NB4 (cell line): ENCODE measurements at regions not wholly inside any gene's neighbourhood (a gene's known extent, or its start where the extent isn't known, plus 50 kb on each side); places are given as distances from the start of the nearest gene placed in this dataset.

Source experiments
- DNase-seq: peaks from one replicate; pipeline ENCODE4 v3.0.0; 2010; ENCODE audit warnings: low read depth
- H3K4me3 ChIP-seq: one replicate; pipeline ENCODE4 v1.5.1; 2011; ENCODE audit warnings: mild to moderate bottlenecking, low read depth, low read length, moderate library complexity
- MYC ChIP-seq: IDR thresholded peaks from 2 replicates; pipeline ENCODE4 v1.6.1; 2011; ENCODE audit warnings: low read depth, low read length
- POLR2A ChIP-seq: IDR thresholded peaks from 2 replicates; pipeline ENCODE4 v1.6.1; 2011; ENCODE audit warnings: mild to moderate bottlenecking; ENCODE audit not compliant: insufficient read length; ENCODE audit errors: extremely low read depth
- TF ChIP-seq, protein P1 (sequence below): IDR thresholded peaks from one replicate; pipeline ENCODE4 v1.5.1; 2012; ENCODE audit warnings: low read depth, low read length
- TF ChIP-seq, protein P2 (sequence below): IDR thresholded peaks from 2 replicates; pipeline ENCODE4 v1.6.1; 2011; ENCODE audit warnings: low read depth, low read length

DNA sequence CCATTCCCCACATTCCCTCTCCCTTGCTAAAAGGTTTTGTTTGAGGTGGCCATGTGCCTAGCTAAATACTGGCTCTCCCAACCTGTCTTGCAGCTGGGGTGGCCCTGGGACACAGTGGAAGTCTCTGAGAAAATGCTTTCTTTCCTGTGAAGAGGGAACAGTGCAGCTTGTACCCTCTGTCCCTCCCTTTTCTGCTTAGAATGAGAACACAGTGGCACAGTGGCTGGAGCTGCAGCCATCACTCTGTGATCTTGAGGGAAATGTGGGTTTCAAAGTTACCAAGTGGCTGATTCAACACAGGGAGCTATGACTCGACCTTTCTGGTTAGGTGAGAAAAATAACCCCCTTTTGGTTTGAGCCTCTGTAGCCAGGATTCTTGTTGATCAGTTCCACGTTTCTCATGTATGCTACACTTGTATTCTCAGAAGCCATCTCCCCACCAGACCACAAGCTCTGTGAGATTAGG is 62.7 kb upstream of the CARD11 start:
- no peak for DNase-seq
- TF ChIP-seq, protein P1, sequence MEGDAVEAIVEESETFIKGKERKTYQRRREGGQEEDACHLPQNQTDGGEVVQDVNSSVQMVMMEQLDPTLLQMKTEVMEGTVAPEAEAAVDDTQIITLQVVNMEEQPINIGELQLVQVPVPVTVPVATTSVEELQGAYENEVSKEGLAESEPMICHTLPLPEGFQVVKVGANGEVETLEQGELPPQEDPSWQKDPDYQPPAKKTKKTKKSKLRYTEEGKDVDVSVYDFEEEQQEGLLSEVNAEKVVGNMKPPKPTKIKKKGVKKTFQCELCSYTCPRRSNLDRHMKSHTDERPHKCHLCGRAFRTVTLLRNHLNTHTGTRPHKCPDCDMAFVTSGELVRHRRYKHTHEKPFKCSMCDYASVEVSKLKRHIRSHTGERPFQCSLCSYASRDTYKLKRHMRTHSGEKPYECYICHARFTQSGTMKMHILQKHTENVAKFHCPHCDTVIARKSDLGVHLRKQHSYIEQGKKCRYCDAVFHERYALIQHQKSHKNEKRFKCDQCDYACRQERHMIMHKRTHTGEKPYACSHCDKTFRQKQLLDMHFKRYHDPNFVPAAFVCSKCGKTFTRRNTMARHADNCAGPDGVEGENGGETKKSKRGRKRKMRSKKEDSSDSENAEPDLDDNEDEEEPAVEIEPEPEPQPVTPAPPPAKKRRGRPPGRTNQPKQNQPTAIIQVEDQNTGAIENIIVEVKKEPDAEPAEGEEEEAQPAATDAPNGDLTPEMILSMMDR, result no peak
- no peak for TF ChIP-seq POLR2A
- TF ChIP-seq, protein P2, sequence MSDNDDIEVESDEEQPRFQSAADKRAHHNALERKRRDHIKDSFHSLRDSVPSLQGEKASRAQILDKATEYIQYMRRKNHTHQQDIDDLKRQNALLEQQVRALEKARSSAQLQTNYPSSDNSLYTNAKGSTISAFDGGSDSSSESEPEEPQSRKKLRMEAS, result no peak
- TF ChIP-seq MYC, result no peak
- no peak overlapping the region for H3K4me3 ChIP-seq

DNA sequence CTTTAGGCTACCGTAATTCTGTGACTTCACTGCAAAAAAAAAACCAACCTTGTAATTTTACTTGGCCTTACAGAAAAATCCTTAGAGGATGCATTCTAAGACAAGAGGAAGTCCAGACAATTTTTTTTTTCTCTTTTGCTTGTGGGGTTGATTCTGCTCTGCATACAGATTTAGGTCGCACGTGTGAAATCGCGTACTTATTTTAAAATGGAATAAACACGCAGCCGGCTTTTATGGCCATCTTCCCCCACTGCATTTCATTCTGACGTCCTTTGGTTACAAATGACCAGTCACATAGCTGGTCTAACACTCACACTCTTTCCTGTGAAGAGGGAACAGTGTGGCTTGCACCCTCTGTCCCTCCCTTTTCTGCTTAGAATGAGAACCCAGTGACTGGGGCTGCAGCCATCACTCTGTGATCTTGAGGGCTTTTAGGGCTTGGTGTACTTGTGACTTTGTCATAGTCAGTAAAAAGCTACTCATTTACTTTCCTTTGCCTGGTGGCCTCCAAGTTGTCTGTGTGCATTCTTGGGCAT is 63.6 kb upstream of the CARD11 start:
- TF ChIP-seq POLR2A (no peak), MYC (no peak)
- TF ChIP-seq, protein P2, result no peak
- TF ChIP-seq, protein P1, result no peak
- no peak for DNase-seq
- no peak overlapping the region for H3K4me3 ChIP-seq

DNA sequence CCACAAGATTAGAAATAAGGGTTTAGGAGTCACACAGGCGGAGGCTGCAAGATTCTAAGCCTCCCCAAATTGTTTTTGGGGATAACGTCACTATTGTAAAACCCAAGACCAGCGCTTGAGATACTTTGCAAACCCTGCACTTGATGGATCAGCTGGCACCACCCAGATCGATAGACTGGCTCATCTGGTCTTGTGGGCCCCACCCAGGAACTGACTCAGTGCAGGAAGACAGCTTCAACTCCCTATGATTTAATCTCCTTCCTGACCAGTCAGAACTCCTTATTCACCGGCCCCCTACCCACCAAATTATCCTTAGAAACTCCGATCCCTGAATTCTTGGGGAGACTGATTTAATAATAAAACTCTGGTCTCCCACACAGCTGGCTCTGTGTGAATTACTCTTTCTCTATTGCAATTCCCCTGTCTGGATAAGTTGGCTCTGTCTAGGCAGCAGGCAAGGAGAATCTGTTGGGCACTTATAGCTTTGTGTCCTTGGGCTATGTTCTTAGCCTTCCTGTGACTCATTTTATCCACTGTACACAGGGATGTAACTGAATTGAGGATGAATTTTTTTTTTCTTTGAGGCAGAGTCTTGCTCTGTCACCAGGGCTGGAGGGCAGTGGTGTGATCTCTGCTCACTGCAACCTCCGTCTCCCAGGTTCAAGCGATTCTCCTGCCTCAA is 64.4 kb upstream of the CARD11 start:
- TF ChIP-seq, protein P1, result no peak
- no peak for TF ChIP-seq MYC
- TF ChIP-seq POLR2A, result no peak
- TF ChIP-seq, protein P2, result no peak
- no peak overlapping the region for H3K4me3 ChIP-seq
- DNase-seq, result no peak

DNA sequence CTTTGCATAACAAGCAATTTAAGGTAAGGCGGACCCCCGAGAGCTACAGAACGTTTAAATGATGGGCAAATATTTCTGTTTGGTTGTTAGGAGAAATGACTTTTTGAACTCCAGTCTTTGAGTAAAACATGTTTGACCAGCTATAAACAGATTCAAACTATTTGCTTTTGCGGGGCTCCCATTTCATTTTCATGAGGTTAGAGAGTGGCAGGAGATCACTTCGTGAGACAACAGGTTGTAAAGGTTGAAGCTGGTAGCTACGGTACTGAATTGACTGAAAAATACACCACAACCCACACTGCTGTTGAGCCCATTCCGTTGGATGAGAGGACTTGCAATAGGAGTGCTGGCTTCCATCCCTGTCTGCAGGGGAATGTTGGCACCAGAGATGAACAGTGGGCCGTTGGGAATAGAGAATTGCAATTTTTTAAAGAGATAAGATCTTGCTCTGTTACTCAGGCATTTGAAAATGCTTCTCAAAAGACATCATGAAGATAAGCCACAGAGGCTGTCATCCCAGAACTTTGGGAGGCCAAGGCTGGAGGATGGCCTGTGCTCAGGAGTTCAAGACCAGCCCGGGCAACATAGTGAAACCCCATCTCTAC is 65.7 kb upstream of the CARD11 start:
- H3K4me3 ChIP-seq, result no peak overlapping the region
- DNase-seq, result no peak
- no peak for TF ChIP-seq MYC
- TF ChIP-seq, protein P1, result no peak
- TF ChIP-seq, protein P2, result no peak
- TF ChIP-seq POLR2A, result no peak

DNA sequence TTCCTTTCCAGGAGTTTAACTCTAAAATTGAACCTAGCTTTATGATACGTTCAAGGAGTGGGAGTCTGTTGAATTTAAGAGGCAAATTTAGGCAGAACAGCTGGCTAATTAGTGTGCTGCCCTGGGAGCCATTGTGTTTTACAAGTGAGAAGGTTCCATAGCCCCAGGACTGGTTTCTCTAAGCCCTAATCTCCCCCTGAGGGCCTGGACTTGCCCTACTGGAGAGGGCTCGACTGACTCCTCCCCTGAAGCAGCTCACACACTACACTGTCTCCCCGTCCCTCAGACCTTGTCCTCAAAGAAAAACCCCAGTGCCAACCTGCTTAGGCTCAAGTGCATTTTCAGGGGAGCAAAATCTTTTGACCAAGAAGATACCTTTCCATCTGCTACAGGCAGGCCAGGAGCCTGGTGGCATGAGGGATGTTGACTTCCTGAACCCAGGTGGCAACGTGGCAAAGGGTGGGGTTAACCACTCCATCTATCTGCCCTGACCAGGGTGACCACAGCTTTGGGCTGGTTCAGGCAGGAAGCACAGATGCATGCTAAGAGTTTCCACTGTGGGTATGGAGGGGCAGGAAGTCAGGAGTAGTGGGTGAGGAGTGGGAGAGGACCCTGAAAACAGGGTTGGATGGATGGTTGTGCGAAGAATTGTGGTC is 68.9 kb upstream of the CARD11 start:
- no peak overlapping the region for H3K4me3 ChIP-seq
- DNase-seq, result no peak
- TF ChIP-seq, protein P2, result no peak
- TF ChIP-seq MYC, result no peak

DNA sequence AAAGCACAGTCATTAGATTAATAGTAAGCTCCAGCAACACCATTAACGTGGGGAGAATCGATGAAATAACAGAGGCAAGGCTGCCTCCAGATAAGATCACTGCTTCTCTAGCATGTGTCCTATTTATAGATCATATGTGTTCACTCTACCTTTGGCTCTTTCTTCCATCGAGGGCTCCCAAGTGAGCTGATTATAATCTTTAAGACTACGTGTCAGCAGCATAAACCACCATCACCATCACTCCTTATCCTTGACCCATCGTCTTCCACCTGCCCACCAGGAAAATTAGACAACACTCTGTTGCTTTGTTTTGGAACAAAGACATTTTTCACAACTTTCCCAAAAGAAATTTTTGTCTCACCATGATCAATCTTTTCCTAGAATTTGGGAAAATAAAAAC is 71.2 kb upstream of the CARD11 start:
- no peak overlapping the region for H3K4me3 ChIP-seq
- TF ChIP-seq, protein P1, result no peak
- no peak for TF ChIP-seq MYC
- no peak for TF ChIP-seq POLR2A
- TF ChIP-seq, protein P2, result no peak
- DNase-seq, result no peak
